Medulla oblongata (tissue), 1 donor: ENCODE measurements at regions not wholly inside any gene's neighbourhood (a gene's known extent, or its start where the extent isn't known, plus 50 kb on each side); places are given as distances from the start of the nearest gene placed in this dataset.
"Not testable (repeated sequence)": the region's sequence is repeated elsewhere in the genome, so short reads cannot be mapped to it uniquely, and the experiment has no call there.

Experiments used
- DNase-seq: peaks from one replicate; pipeline ENCODE4 v3.0.0-alpha.2; 2015; ENCODE audit errors: extremely low spot score

DNA sequence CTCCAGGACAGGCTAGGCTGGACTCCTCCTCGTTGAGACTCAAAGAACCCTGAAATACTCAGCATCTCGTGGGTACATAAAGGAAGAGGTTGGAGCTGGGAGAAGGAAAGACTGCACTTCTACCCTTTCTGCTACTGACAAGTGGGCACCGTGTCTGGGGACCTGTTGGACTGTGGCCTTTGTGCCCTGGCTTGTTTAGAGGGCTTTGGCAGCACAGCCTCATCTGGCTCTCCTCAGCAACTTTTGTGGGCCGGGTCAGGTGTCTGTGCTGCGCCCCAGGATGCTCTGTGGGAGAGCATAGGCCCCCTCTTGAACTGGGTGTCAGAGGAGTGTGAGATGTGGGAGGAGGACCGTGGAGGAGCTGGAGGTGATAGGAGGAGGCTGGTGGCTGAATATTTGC lies 142.4 kb downstream of the FCRL5 start:
- no peak for DNase-seq

DNA sequence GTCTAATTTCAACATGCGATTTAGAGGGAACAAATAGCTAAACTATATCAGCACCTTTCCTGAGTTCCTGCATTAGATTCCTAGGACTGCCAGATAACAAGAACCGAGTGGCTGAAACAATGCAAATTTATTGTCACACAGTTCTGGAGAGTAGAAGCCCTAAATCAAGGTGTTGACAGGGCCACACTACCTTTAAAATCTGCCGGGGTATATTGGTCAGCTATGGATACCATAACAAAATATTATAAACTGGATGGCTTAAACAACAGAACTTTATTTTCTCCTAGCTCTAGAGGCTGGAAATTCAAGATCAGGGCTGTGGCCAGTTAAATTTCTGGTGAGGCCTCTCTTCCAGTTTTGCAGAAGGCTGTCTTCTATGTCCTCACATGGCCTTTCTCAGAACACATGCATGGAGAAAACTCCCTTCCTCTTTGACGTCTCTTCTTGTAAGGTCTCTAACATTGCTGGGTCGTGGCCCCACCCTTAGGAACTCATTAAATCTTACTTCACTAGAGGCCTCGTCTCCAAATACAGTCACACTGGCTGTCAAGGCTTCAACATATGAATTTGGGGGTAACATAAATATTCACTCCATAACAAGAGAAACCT lies 144.3 kb downstream of the FCRL5 start:
- no peak for DNase-seq

GRCh38 chr1:157407367-157407766 lies 144.9 kb downstream of the FCRL5 start:
- no peak for DNase-seq

- DNase-seq, result no peak
Measured at GRCh38 chr1:157405662-157406061, 146.7 kb downstream of the FCRL5 start.

DNA sequence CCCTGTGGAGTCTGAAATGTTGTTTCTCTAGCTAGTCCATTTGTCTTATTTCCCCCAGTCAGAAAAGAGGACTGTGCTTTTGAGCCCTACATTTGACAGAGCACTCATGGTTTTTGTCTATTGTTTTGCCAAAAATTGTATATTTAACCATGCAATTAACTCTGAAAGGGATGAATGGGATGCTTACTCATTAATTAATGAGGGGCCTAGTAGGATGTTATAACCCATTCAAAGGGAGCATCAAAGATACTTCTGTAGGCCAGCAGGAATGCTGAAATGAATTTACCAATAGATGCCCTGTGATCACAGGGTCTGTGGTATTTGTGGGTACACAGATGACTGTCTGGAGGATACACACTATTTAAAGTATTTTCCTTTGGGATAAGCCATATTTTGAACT lies 147.7 kb downstream of the FCRL5 start:
- no peak for DNase-seq

DNA sequence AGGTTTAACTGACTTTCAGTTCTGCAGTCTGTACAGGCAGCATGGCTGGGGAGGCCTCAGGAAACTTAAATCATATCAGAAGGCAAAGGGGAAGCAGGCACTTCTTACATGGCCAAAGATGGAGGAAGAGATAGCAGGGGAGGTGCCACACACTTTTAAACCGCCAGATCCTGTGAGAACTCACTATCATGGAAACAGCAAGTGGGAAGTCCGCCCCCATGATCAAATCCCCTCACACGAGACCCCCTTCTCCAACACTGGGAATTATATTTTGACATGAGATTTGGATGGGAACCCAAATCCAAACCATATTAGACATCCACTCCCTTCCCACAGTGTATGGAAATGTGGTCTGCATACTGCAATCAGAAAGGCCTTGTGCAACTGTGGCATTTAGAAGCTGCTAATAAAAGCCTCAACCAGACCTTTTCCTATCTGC lies 148.2 kb downstream of the FCRL5 start:
- DNase-seq, result no peak

GRCh38 chr1:157403608-157404007 lies 148.7 kb downstream of the FCRL5 start:
- no peak for DNase-seq

DNA sequence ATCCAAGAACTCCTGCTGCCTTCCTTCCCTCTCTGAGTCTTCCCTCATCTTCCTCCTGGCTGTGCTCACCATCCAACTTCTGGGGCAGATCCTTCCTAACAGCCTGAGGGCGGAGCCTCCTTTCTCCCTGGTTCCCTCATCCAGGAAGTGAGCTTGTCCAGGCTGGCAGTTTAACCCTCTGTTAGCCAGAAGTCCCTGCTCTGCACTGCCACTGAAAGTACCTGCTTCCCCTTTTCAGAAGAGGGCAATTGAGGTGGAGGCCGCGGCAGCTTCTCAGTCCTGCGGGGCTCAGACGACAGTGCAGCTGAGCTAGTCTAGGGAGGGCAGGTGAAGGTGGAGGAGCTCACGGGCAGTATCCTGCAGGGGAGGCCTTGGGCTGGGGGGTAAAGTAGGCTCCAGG lies 149.1 kb downstream of the FCRL5 start:
- DNase-seq, result no peak

- DNase-seq, result no peak
Measured at GRCh38 chr1:157400766-157401165, 151.5 kb downstream of the FCRL5 start.

GRCh38 chr1:157399984-157400382 lies 152.3 kb downstream of the FCRL5 start:
- no peak for DNase-seq

DNA sequence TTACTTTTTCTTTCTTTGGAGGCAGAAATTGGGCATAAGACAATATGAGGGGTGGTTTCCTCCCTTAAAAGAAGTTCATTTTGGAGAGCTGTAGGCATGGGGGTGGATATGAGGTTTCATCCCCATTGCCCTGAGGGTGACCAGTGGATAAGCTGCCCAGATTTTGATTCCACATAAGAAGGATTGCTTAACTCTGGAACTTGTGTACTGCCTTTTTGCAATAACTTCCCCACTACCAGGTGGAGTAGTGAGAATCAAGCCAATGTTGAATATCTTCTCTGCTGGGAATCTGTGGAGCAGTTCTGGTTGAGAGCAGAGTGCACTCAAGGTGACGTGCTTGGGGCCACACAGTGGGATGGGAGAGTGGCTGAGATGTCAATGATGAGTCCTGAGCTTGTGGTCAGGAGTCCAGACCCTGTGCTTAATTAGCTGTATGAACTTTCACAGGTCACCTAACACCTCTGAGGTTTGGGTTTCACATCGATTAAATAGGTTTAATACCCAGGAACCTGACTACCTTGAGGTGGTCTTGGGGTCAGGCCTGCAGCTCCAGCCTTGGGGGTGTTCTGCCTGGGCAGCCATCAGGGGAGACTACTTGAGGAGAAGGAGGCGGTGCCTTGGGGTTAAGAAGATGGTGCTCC lies 152.9 kb downstream of the FCRL5 start:
- DNase-seq, result no peak

DNA sequence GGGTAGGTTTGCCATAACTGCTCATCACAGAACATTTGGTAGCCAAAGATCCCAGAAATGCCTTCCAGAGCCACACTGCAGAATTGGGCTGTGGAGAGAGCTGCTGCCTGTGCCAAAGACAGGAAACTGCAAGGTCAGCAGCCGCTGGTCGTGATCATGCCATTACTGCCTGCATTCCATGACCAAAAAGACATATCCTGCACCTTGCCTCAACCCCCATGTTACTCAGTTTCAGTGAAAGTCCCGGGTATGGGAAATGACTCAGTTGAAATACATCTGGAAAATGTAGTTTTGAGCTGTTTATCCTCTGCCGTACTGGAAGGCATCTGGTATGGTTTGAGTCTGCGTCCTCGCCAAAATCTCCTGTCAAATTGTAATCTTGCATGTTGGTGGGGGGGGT lies 161.7 kb downstream of the FCRL5 start:
- DNase-seq, result no peak

GRCh38 chr1:157388057-157388456 lies 164.3 kb downstream of the FCRL5 start:
- DNase-seq, result no peak

DNA sequence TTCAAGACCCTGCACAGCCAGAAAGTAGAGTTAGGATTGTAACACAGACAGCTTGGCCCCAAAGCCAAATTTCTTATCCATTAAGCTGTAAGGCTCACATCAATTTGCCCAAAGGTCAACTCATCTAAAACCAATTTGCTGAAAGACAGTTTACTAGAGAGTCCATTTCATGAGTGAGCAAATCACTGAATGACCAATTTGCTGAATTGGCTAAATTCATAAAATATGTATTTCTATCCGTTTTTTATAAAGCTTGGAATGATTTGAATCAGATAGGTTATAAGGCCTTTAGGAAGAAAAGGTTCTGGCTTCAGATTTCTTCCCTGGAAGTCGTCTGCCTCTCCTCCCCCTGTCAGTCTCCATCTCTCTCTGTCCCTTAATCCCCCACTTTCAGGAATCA lies 168.1 kb downstream of the FCRL5 start:
- no peak for DNase-seq

GRCh38 chr1:157382351-157382750 lies 170.0 kb downstream of the FCRL5 start:
- DNase-seq, result no peak

DNA sequence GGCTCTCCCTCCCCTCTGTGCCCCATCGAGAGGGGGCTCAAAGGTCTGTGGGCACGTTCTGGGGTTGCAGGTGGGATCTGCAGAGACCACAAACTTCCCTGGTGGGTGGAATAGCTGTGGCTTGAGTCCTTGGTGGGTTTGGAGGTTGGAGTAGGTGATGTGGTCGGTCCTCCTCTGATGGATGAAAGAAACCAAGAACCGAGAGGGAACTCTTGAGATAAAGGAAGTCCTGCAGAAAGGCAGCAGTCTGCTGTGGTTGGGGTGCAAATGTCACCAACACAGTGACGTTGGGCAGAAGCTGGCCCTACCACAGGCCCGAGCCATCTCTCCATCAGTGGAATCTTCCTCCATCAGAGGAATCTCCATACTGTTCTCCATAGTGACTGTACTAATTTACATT lies 171.8 kb downstream of the FCRL5 start:
- no peak for DNase-seq

- peak; percentile 12 for DNase-seq
Measured at GRCh38 chr1:157377280-157377713, 175.0 kb downstream of the FCRL5 start.

DNA sequence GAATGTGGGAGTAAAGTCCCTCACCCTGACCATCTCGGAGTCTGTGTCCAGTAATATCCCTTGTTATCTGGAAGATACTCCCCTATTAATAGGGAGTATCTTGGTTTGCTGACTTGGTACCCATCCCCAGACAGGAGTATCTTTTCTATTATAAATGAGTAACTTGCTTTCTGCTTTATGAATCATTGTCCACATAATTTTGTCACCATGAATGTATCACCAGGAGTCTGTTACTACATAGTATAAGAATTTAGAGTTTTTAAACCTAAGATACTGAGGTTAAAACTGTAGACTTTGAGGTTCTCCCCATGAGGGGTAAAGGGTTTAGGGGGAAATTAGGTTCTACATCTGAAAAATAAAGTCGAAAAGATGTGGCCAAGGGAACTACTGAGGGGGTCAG lies 175.6 kb downstream of the FCRL5 start:
- no peak for DNase-seq

GRCh38 chr1:157372311-157372710 lies 180.0 kb downstream of the FCRL5 start:
- not testable (repeated sequence) for DNase-seq

DNA sequence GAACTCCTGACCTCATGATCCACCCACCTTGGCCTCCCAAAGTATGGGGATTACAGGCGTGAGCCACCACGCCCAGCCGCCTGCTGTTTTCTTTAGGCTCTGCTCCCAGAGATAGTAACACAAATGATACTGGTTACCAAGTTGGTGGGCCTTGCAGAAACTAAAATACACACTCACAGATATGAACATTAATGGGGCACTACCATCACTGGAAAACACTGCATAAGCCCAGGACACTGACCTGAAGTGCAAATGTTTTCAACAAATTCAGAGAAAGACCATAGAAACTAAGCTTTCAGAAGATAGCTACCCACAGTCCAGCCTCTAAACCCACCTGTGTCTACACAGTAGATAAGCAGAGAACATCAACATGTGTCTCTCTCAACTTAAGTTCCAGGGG lies 180.5 kb downstream of the FCRL5 start:
- no peak for DNase-seq

DNA sequence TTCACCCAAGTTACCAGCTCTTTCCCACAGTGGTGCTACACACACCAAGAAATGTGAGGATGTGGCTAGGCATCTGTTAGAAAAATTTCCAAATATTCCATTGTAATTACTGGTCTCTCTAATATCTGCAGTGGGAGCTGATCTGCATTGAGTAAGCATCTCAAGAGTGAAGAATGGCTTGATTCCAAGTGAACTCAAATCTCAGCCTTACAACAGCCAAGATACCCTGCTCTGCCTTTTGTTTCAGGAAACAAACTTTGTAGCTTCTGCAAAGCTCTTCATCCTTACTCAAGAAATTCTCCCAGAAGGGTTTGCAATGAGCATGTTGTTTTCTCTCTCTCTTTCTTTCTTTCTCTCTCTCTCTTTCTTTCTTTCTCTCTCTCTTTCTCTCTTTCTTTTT lies 181.1 kb downstream of the FCRL5 start:
- no peak for DNase-seq

DNA sequence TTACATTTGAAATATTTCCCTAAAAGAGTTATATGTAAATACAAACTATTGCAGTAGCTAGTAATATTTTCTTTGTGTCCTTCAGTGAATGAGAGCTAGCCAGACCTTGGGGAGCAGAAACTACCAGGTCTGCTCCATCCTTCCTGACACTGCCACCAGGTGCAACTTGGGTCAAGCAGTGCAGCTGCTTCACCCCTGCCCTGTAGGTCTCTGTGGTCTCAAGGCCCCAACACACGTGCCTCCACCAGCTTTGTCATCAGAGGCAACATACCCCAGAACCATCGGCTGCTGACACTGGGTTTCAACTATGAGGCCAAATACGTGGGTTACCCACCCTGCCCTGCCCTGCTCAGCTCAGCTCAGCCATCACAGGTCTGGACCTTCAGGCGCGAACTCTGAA lies 181.6 kb downstream of the FCRL5 start:
- no peak for DNase-seq

GRCh38 chr1:157369808-157370521 lies 182.3 kb downstream of the FCRL5 start:
- peak; percentile 73 for DNase-seq
